Loucy (cell line): ENCODE measurements at regions not wholly inside any gene's neighbourhood (a gene's known extent, or its start where the extent isn't known, plus 50 kb on each side); places are given as distances from the start of the nearest gene placed in this dataset.

Experiments used
- CTCF ChIP-seq: fragments of 200-600 bp; sonication (generic); conservative IDR thresholded peaks from 2 replicates; pipeline ENCODE4 v1.5.1; 2014; ENCODE audit warnings: mild to moderate bottlenecking, antibody characterized with exemption, low read length
- EZH2phosphoT487 ChIP-seq: fragments of 200-600 bp; IDR thresholded peaks from 2 replicates; pipeline ENCODE4 v1.6.1; 2018; ENCODE audit warnings: antibody characterized with exemption, mild to moderate bottlenecking, moderate library complexity, borderline replicate concordance

- TF ChIP-seq CTCF (no peak), EZH2phosphoT487 (no peak)
Measured at GRCh38 chr3:73773233-73773632, 148.5 kb upstream of the PDZRN3 start.
